ENCODE measurements at regions not wholly inside any gene's neighbourhood (a gene's known extent, or its start where the extent isn't known, plus 50 kb on each side); places are given as distances from the start of the nearest gene placed in this dataset.

DNA sequence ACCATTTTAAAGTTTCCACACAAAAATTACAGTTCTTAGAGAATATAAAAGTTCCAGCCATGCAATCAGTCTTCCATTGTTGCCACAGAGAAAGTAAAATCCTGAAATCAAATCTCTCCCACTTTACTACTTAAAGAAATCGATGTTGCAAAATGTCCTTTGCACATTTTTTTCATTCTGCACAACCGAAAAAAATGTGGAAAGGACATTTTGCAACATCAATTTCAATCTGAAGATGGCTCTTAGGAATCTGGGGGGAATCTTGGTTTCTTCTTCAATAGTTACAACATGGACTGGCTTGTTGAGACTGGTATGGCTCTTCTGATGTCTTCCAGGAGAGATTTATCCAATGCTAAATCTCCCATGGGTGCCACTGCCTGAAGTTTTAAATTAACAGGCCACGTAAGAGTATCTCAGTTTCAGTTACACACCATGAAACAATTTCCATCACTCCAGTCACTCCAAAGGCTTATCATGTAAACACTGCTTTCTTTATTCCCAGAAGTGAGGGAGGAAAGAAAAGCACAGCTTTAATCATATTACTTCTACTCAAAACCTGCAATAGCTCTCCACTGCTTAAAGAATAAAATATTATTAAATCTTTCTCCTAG, 55.8 kb upstream of the CTNNB1 start:
- DNase-seq (ENCODE audit: low read depth in 2 of 2): no peak

DNA sequence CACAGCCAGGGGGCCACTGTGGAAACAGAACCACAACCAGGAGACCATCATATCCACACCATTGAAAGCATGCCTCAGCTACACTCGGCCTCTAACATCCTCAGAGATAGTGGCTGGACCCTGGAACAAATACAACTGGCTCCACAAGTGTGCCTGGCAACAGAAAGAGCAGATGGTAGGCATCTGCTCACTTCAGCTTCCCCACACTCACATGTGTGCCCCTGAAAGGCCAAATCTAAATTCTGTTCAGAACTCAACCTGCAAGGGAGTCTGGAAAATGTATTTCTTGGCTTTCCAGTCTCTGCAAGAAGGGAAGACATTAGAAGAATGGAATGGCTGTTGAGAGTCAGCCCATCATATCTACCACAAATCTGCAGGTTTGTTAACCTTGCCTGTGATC, 54.7 kb upstream of the CTNNB1 start:
- no peak for DNase-seq (ENCODE audit: low read depth in 2 of 2)

DNA sequence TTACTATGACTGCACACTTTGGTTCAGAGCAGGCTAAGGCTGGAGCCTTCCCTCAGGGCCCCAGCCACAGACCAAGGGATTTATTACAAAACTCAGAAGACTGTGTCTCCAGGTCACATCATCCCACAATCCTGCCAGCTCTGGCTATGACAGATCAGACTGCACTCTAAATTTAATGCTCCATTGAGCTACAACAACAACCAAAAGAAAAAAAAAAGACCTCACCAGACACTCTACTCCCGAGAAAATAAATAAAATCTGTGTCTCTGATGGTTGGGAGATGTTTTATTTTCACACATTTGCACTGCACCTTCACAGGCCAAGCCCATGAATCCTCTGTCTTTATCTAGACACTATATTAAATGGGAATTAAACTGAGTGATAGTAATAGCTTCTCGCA, 50.8 kb upstream of the CTNNB1 start:
- no peak for DNase-seq (ENCODE audit: low read depth in 2 of 2)

DNA sequence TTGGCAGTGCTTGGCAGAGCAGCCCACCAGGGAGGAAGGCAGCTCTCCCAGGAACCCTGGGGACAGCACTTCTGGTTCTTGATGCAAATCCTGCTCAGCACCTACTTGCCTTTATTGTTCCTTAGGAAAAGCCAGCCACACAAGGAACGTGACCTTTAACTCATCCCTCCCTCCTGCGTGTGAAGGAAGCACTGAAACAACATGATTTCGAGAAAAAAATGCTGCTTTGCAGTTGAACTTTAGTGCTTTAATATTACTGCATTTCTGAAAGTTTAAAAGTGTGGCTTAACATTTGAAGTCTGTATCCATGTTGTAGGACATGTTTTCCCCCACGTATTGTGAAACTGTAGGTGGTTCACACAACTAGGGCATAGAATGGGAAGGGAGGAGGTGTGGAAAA, 50.4 kb upstream of the CTNNB1 start:
- no peak for DNase-seq (ENCODE audit: low read depth in 2 of 2)

Data from stimulated activated CD4-positive, alpha-beta T cell treated with anti-CD3 and anti-CD28 coated beads, Interleukin-1b, Interleukin-23, amount 100 ng/mL, for 4 hours (primary cell).